ENCODE measurements at regions not wholly inside any gene's neighbourhood (a gene's known extent, or its start where the extent isn't known, plus 50 kb on each side); places are given as distances from the start of the nearest gene placed in this dataset.

GRCh38 chr12:60834372-60834771 is 1238.5 kb downstream of the SLC16A7 start:
- in situ Hi-C loops (cut with MboI; ENCODE audit: low sequenced_read_pairs), result no loop called here

GRCh38 chr12:60834806-60835205 is 1239.0 kb downstream of the SLC16A7 start:
- in situ Hi-C loops (cut with MboI; ENCODE audit: low sequenced_read_pairs), result no loop called here

GRCh38 chr12:60836651-60837050 is 1240.8 kb downstream of the SLC16A7 start:
- in situ Hi-C loops (cut with MboI; ENCODE audit: low sequenced_read_pairs), result no loop called here

- in situ Hi-C loops (cut with MboI; ENCODE audit: low sequenced_read_pairs), result no loop called here
Observed at GRCh38 chr12:60842181-60842580, 1246.4 kb downstream of the SLC16A7 start.

GRCh38 chr12:60844101-60844500 is 1248.3 kb downstream of the SLC16A7 start:
- in situ Hi-C loops (cut with MboI; ENCODE audit: low sequenced_read_pairs), result no loop called here

- in situ Hi-C loops (cut with MboI; ENCODE audit: low sequenced_read_pairs), result no loop called here
Observed at GRCh38 chr12:60844875-60845274, 1249.0 kb downstream of the SLC16A7 start.

GRCh38 chr12:60845696-60846095 is 1249.9 kb downstream of the SLC16A7 start:
- in situ Hi-C loops (cut with MboI; ENCODE audit: low sequenced_read_pairs), result no loop called here

- in situ Hi-C loops (cut with MboI; ENCODE audit: low sequenced_read_pairs), result no loop called here
Observed at GRCh38 chr12:60847281-60847680, 1251.5 kb downstream of the SLC16A7 start.

DNA sequence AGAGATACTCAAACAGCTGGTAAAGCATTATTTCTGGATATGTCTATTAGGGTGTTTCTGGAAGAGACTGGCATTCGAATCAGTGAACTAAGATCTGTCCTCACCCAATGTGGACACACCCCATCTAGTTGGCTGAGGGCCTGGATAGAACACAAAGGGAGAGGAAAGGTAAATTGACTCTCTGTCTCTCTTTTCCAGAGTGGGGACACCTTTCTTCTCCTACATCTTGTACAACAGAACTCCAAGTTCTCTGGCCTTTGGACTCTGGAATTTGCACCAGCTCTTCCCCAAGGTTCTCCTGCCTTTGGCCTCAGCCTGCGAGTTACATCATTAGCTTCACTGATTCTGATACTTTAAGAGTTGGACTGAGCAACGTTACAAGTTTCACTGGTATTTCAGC is 1253.9 kb downstream of the SLC16A7 start:
- in situ Hi-C loops (cut with MboI; ENCODE audit: low sequenced_read_pairs), result no loop called here

- in situ Hi-C loops (cut with MboI; ENCODE audit: low sequenced_read_pairs), result no loop called here
Observed at GRCh38 chr12:60853407-60853806, 1257.6 kb downstream of the SLC16A7 start.

DNA sequence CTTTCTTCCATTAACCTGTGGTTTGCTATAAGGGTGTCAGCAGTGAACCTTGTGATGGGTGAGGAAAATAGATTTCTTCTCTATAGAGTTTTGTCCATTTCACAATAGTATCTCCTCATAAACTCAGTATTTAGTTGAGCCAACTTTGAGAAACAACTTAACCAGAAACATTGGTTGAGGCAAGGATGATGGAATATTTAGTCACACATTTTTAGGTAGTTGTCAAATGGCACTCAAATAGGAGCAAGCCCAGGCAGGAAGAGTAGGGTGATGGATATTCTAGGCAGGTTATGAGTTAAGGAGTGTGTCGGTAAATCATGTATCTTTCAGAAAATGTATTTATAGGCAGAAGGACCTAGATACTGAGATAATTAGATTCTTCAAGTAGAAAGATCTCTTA is 1267.6 kb downstream of the SLC16A7 start:
- in situ Hi-C loops (cut with MboI; ENCODE audit: low sequenced_read_pairs), result no loop called here

GRCh38 chr12:60872219-60872618 is 1276.4 kb downstream of the SLC16A7 start:
- in situ Hi-C loops (cut with MboI; ENCODE audit: low sequenced_read_pairs), result no loop called here

DNA sequence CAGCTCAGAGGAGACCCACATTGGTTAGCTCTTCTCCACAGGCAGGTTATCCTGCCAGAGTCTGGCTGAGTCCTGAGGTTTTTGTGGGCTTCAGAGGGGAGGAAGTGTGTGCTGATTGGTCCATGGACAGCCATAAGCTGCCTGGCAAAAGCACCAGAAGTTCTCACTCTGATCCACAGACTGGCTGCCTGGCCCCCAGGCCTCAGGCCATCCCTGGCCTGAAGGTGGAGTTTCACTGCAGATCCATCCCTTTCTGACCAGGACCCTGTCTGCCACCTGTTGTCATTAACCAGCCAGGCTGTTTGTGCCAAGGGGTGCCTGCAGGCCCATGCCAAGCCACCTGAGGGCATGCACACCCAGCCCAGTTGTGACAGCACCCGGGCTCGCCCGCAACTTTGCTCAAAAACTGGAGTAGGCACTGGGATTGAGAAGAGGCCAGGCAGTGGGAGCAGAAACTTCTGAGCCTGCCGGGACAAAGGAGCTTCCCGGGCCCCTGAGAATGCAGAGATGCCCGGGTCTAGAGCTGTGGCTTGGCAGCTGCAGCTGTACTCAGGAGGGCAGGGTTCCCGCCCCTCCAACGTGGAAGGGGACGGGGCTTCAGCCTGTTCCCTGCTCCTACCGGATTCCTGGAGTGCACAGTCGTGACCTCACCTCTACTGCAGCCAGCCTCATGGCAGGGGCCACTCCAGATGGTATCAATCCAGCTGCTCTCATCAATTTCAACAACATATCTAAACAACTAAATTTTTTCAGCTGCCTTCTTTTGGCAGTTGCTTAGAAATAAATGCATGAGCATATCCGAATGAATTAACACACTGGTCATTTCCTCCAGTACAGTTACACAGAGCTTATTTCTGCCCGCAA is 1277.3 kb downstream of the SLC16A7 start:
- in situ Hi-C loops (cut with MboI; ENCODE audit: low sequenced_read_pairs), result no loop called here

DNA sequence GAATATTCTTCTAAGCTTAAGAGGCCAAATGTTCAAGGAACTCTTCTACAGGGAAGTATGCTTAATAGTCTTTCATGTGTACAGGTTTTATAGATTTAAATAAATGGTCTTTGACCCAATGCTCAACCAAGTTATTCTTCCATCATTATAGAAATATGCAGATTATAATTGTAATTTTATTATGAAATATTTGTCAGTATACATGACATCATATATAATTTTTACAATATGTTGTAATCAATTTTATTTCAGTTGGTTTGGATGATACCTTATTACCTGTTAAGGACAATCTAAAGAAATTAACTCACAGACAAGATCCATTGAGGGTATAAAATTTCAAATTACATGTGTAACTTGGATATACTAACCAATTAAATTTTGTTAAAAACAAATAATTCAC is 1278.3 kb downstream of the SLC16A7 start:
- in situ Hi-C loops (cut with MboI; ENCODE audit: low sequenced_read_pairs), result no loop called here

DNA sequence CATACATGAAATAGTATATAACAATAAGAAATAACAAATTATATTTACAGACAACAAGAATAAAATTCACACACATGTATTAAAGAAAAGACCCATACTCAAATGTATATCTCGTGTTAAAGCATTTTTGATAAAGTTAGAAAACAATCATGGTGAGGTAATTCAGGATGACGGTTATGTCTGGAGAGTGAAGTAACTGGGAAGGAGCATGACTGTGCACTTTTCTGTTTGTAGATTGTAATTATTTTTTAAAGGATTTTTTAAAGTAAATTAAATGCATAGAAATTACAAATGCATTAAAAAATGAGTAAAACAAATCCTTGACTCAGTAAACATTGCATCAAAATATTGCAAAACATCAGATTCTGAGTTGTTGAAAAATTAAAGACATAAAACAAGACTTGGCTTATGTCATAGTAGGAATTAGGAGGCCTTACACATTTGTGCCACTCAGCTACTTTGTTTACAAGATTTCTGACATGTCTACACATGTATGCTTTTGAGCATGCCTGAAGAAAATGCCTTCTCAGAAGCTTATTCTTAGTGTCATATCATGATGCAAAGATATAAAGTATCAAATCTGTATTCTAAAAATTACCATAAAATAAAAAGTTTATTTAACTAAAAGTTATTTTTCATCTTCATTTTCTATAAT is 1325.1 kb downstream of the SLC16A7 start:
- in situ Hi-C loops (cut with MboI; ENCODE audit: low sequenced_read_pairs), result no loop called here

DNA sequence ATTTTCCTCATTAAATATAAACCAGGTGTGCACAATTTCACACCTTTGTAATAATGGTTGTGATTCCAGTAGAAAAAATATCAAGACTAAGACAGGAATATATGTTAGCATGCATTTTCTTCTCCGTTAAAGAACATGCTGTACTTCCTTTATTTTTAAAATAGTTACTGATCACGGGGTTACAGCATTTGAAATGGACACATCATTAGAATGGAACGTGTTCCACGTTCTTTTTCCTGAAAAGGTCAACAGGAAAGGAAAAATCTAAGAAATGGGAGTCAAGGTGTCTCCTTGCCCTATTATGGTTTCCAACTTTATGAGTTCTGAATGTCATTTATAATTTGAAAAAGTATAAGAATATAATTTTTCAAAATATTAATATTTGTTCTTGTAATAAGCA is 1325.7 kb downstream of the SLC16A7 start:
- in situ Hi-C loops (cut with MboI; ENCODE audit: low sequenced_read_pairs), result no loop called here

GRCh38 chr12:60926256-60926655 is 1330.4 kb downstream of the SLC16A7 start:
- in situ Hi-C loops (cut with MboI; ENCODE audit: low sequenced_read_pairs), result no loop called here

GRCh38 chr12:60930151-60930550 is 1330.1 kb upstream of the USP15 start:
- in situ Hi-C loops (cut with MboI; ENCODE audit: low sequenced_read_pairs), result no loop called here

- in situ Hi-C loops (cut with MboI; ENCODE audit: low sequenced_read_pairs), result no loop called here
Observed at GRCh38 chr12:60935981-60936761, 1324.0 kb upstream of the USP15 start.

DNA sequence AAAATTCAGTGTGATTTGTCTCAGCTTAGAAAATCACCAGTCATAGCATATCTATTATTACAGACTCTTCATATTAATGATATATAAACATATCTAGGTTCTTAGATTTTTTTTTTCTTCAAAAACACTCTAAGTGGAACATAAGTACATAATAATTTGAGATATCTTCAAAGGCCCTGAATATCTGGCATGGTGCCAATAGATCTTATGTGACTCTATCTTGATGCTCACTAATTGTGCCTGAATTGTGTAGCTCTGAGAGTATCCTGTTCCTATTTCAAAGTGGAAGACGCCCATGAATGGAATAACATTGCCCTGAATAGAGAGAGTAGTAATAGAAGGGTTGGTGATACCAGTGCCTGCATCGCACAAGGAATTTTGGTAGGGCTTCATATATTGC is 1312.7 kb upstream of the USP15 start:
- in situ Hi-C loops (cut with MboI; ENCODE audit: low sequenced_read_pairs), result no loop called here

GRCh38 chr12:60967128-60967527 is 1293.1 kb upstream of the USP15 start:
- in situ Hi-C loops (cut with MboI; ENCODE audit: low sequenced_read_pairs), result no loop called here

- in situ Hi-C loops (cut with MboI; ENCODE audit: low sequenced_read_pairs), result no loop called here
Observed at GRCh38 chr12:60977966-60978365, 1282.2 kb upstream of the USP15 start.

All from HL-60/S4 treated with phorbol 12-myristate 13-acetate at 8.2 ng/mL for 4 days and 3 days (cell line).